ENCODE measurements at regions not wholly inside any gene's neighbourhood (a gene's known extent, or its start where the extent isn't known, plus 50 kb on each side); places are given as distances from the start of the nearest gene placed in this dataset.

DNA sequence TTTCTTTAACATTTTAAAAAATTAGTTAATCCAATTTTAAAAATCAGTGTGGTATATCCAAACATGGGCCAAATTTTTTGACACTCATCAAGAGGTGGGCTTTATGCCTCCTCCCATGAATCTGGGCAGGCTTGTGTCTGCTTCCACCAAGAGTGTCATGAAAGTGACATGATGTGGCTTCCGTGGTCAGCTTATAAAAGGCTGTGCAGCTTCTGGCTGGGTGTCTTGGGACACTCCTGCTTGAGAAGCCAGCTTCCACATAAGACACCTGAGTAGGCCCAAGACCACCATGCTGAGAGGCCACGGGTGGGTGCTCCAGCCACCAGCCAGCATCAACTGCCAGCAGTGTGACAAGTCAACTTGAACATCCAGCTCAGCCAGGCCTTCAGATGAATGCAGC lies 74.3 kb upstream of the RUNX3 start:
- WGBS = 55% methylated on average over 2 of the region's 2 CpGs
- H3K9me3 ChIP-seq (ENCODE audit: control insufficient read depth in 2 of 2, insufficient read depth in 1 of 2, low read length in 1 of 2) = peaks cover 0 to 10% of the 10 kb centered on the region in 2 donors
- H3K4me1 ChIP-seq (ENCODE audit: control insufficient read depth in 2 of 2, insufficient read depth in 2 of 2, low read length in 2 of 2) = peaks cover 12 to 68% of the 10 kb centered on the region in 2 donors
- no peaks in the 10 kb centered on the region for H3K36me3 ChIP-seq (ENCODE audit: control insufficient read depth in 2 of 2, insufficient read depth in 2 of 2, low read length in 1 of 2)
- H3K4me3 ChIP-seq (ENCODE audit: low read length in 2 of 2) = no peak overlapping the region
- H3K27ac ChIP-seq (ENCODE audit: low read depth in 1 of 2, low read length in 1 of 2) = no peak overlapping the region
- no peak for DNase-seq (ENCODE audit: low read depth in 6 of 9, low spot score in 9 of 9)
- H3K27me3 ChIP-seq (ENCODE audit: control insufficient read depth in 2 of 2, insufficient read depth in 1 of 2, low read length in 1 of 2) = peaks cover 0 to 5% of the 10 kb centered on the region in 2 donors

DNA sequence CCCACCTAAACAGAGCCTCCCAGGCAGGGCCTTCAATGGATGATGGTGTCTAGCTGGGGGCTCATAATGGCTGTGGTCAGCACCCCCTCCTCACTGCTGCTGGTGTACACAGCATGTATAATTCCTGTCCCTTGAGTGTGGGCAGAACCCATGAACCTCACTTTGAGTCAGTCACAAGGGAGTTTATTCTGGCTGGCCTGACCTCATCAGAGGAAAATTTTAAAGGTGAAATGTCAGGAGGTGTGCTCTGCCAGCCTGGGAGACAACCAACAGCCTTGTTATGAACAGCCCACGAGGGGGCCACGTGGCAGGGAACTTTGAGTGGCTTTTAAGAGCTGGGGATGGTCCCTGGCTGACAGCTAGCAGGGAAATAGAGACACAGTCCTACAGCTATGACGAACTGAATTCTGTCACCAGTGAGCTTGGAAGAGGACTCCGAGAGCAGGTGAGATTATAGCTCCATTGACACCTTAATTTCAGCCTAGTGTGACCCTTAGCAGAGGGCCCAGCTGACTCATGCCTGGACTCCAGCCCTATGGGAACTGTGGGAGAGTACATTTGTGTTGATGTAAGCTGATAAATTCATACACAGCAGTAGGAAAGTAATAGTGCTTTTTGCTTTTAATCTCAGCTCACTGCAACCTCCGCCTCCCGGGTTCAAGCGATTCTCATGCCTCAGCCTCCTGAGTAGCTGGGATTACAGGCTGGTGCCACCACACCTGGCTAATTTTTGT lies 73.5 kb upstream of the RUNX3 start:
- Histone ChIP-seq H3K27me3 (ENCODE audit: control insufficient read depth in 2 of 2, insufficient read depth in 1 of 2, low read length in 1 of 2) (peaks cover 0 to 5% of the 10 kb centered on the region in 2 donors), H3K4me1 (ENCODE audit: control insufficient read depth in 2 of 2, insufficient read depth in 2 of 2, low read length in 2 of 2) (peaks cover 17 to 68% of the 10 kb centered on the region in 2 donors), H3K9me3 (ENCODE audit: control insufficient read depth in 2 of 2, insufficient read depth in 1 of 2, low read length in 1 of 2) (peaks cover 0 to 10% of the 10 kb centered on the region in 2 donors), H3K4me3 (ENCODE audit: low read length in 2 of 2) (no peak overlapping the region), H3K27ac (ENCODE audit: low read depth in 1 of 2, low read length in 1 of 2) (no peak overlapping the region), H3K36me3 (ENCODE audit: control insufficient read depth in 2 of 2, insufficient read depth in 2 of 2, low read length in 1 of 2) (no peaks in the 10 kb centered on the region)
- no peak for DNase-seq (ENCODE audit: low read depth in 6 of 9, low spot score in 9 of 9)
- 97% methylated on average over 7 of the region's 7 CpGs for WGBS

DNA sequence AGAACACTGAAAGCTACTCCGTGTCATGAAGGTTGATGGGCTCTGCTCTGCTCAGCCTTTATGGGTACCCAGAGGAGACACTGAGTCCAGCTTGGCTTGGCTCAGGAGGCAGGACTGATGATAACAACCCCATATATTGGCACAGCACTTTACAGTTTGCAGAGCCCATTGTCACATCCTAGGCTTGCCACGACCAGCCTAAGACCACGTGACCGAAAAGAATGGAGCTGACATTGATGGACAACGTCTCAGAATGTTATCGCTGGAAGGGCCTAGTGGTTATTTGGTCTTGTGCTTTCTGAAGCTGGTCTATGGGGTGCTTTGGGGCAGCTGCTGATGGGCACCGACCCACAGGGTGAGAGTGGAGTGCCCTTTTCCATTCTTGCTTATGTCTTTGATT lies 72.9 kb upstream of the RUNX3 start:
- Histone ChIP-seq H3K4me3 (ENCODE audit: low read length in 2 of 2) (no peak overlapping the region), H3K4me1 (ENCODE audit: control insufficient read depth in 2 of 2, insufficient read depth in 2 of 2, low read length in 2 of 2) (peaks cover 22 to 68% of the 10 kb centered on the region in 2 donors), H3K9me3 (ENCODE audit: control insufficient read depth in 2 of 2, insufficient read depth in 1 of 2, low read length in 1 of 2) (peaks cover 0 to 10% of the 10 kb centered on the region in 2 donors), H3K27me3 (ENCODE audit: control insufficient read depth in 2 of 2, insufficient read depth in 1 of 2, low read length in 1 of 2) (peaks cover 0 to 5% of the 10 kb centered on the region in 2 donors), H3K27ac (ENCODE audit: low read depth in 1 of 2, low read length in 1 of 2) (no peak overlapping the region), H3K36me3 (ENCODE audit: control insufficient read depth in 2 of 2, insufficient read depth in 2 of 2, low read length in 1 of 2) (no peaks in the 10 kb centered on the region)
- WGBS = 98% methylated on average over 7 of the region's 7 CpGs
- no peak for DNase-seq (ENCODE audit: low read depth in 6 of 9, low spot score in 9 of 9)

DNA sequence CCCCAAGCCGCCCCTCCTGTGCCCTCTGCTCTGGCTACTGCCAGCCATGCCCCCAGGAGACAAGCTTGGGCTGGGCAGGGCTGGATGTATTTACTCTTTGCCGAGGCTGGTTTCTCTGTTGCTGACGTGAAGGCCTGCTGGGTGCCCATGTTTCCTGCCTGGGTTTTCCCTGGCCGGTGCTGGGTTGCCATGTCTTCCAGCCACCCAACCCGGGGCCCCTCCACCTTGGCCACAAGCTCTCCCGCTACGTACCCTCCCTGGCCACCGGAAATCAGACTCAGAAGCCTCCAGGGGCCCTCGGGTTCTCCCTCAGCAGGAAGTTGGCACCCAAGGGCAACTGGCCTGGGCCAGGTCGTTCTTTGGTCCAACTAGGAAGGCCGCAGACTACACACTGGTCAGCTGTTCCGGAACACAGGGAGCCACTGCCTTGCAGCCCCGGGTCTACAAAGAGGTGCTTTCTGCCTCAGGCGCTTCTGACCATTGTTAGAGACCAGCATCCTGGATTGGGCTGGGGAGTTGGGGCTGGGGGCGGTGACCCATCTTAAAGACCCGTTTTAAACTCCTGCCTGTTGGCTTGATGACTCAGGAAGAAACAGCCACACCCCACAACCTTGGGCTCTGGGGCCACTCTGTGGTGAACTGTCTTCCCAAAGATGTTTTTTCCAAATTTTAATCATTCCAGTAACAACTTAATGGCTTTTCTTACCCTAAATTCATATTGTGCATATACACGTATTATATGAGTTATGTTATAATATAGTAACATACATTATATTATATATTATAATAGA lies 71.2 kb upstream of the RUNX3 start:
- WGBS = 69% methylated on average over 17 of the region's 17 CpGs
- Histone ChIP-seq H3K36me3 (ENCODE audit: control insufficient read depth in 2 of 2, insufficient read depth in 2 of 2, low read length in 1 of 2) (no peaks in the 10 kb centered on the region), H3K9me3 (ENCODE audit: control insufficient read depth in 2 of 2, insufficient read depth in 1 of 2, low read length in 1 of 2) (peaks cover 0 to 10% of the 10 kb centered on the region in 2 donors), H3K27ac (ENCODE audit: low read depth in 1 of 2, low read length in 1 of 2) (no peak overlapping the region), H3K4me3 (ENCODE audit: low read length in 2 of 2) (no peak overlapping the region), H3K27me3 (ENCODE audit: control insufficient read depth in 2 of 2, insufficient read depth in 1 of 2, low read length in 1 of 2) (no peaks in the 10 kb centered on the region), H3K4me1 (ENCODE audit: control insufficient read depth in 2 of 2, insufficient read depth in 2 of 2, low read length in 2 of 2) (peaks cover 35 to 68% of the 10 kb centered on the region in 2 donors)
- no peak for DNase-seq (ENCODE audit: low read depth in 6 of 9, low spot score in 9 of 9)

DNA sequence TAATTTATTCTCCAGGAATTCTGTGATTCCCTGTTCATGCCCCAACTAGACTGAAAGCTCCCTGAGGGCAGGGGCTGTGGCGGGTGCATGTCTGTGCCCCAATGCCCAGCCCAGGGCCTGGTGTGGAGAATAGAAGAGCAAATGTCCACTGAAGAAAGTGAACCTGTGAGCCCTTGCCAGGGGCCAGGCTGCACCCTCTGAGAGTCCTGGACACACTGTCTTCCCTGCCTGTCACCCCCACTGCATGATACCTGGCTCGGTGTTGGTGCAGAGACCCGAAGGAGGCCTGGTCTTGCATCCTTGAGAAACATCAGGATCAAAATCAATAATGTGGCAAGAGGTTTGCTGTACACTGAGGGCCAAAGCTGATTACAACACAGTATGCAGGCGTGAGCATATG lies 69.8 kb upstream of the RUNX3 start:
- no peak for DNase-seq (ENCODE audit: low read depth in 6 of 9, low spot score in 9 of 9)
- Histone ChIP-seq H3K36me3 (ENCODE audit: control insufficient read depth in 2 of 2, insufficient read depth in 2 of 2, low read length in 1 of 2) (no peaks in the 10 kb centered on the region), H3K4me1 (ENCODE audit: control insufficient read depth in 2 of 2, insufficient read depth in 2 of 2, low read length in 2 of 2) (peaks cover 49 to 69% of the 10 kb centered on the region in 2 donors), H3K9me3 (ENCODE audit: control insufficient read depth in 2 of 2, insufficient read depth in 1 of 2, low read length in 1 of 2) (peaks cover 0 to 10% of the 10 kb centered on the region in 2 donors), H3K27me3 (ENCODE audit: control insufficient read depth in 2 of 2, insufficient read depth in 1 of 2, low read length in 1 of 2) (no peaks in the 10 kb centered on the region), H3K4me3 (ENCODE audit: low read length in 2 of 2) (no peak overlapping the region), H3K27ac (ENCODE audit: low read depth in 1 of 2, low read length in 1 of 2) (no peak overlapping the region)
- WGBS = 84% methylated on average over 4 of the region's 4 CpGs

DNA sequence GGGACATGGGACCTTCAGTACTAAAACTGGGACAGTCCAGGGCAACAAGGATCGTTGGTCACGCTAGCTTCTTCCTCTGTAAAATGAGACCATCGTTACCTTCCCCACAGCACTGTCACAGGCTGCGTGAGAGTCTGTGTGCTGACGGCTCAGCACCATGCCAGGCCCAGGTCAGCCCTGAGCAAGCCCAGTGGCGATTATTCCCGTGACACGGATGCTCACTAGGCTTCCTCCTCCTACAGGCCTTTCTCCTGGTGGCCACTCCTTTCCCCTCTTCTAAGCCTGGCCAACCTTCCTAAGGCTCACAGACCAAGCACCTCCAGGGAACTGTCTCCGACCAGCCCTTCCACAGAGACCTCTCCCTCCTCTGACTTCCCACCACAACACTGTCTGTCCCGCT lies 69.3 kb upstream of the RUNX3 start:
- H3K9me3 ChIP-seq (ENCODE audit: control insufficient read depth in 2 of 2, insufficient read depth in 1 of 2, low read length in 1 of 2) = peaks cover 0 to 10% of the 10 kb centered on the region in 2 donors
- H3K27ac ChIP-seq (ENCODE audit: low read depth in 1 of 2, low read length in 1 of 2) = no peak overlapping the region
- peaks cover 54 to 69% of the 10 kb centered on the region in 2 donors for H3K4me1 ChIP-seq (ENCODE audit: control insufficient read depth in 2 of 2, insufficient read depth in 2 of 2, low read length in 2 of 2)
- H3K27me3 ChIP-seq (ENCODE audit: control insufficient read depth in 2 of 2, insufficient read depth in 1 of 2, low read length in 1 of 2) = no peaks in the 10 kb centered on the region
- no peaks in the 10 kb centered on the region for H3K36me3 ChIP-seq (ENCODE audit: control insufficient read depth in 2 of 2, insufficient read depth in 2 of 2, low read length in 1 of 2)
- 91% methylated on average over 10 of the region's 10 CpGs for WGBS
- DNase-seq (ENCODE audit: low read depth in 6 of 9, low spot score in 9 of 9) = no peak
- H3K4me3 ChIP-seq (ENCODE audit: low read length in 2 of 2) = no peak overlapping the region

DNA sequence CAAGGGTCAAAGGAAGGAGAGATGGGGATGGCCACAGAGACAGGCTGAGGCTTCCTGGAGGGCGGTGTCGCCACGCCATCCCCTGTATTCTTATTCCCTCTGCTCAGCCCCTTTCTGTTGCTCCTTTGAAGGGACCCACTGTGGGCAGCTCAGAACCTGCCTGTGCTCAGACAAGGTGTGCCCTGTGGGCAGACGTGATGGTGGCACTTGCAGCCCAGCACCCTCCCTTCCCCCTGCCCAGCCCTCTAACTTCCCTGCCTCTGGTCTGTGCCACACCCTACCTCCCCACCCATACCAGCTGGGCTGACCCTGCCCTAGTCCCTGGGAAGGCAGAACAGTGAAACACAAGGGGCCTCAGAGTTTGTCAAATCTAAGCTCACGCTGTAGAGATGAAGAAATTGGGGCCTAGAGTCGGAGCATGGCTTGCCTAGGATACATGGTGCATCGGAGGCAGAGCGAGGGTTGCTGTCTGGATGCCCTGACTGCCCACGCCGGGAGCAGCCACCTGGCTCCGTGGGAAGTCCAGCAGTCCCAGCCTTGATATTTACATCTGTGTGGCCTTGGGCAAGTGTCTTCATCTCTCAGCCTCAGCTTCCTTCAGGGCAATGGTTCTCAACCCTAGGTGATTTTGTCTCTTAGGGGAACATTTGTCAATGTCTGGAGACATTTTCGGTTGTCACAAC lies 68.6 kb upstream of the RUNX3 start:
- H3K9me3 ChIP-seq (ENCODE audit: control insufficient read depth in 2 of 2, insufficient read depth in 1 of 2, low read length in 1 of 2) = peaks cover 0 to 10% of the 10 kb centered on the region in 2 donors
- no peaks in the 10 kb centered on the region for H3K36me3 ChIP-seq (ENCODE audit: control insufficient read depth in 2 of 2, insufficient read depth in 2 of 2, low read length in 1 of 2)
- H3K27me3 ChIP-seq (ENCODE audit: control insufficient read depth in 2 of 2, insufficient read depth in 1 of 2, low read length in 1 of 2) = no peaks in the 10 kb centered on the region
- WGBS = 92% methylated on average over 12 of the region's 12 CpGs
- H3K4me3 ChIP-seq (ENCODE audit: low read length in 2 of 2) = no peak overlapping the region
- DNase-seq (ENCODE audit: low read depth in 6 of 9, low spot score in 9 of 9) = no peak
- peak overlapping the region in 1 of 2 donors; percentile 56 for H3K27ac ChIP-seq (ENCODE audit: low read depth in 1 of 2, low read length in 1 of 2)
- H3K4me1 ChIP-seq (ENCODE audit: control insufficient read depth in 2 of 2, insufficient read depth in 2 of 2, low read length in 2 of 2) = peaks cover 56 to 75% of the 10 kb centered on the region in 2 donors

DNA sequence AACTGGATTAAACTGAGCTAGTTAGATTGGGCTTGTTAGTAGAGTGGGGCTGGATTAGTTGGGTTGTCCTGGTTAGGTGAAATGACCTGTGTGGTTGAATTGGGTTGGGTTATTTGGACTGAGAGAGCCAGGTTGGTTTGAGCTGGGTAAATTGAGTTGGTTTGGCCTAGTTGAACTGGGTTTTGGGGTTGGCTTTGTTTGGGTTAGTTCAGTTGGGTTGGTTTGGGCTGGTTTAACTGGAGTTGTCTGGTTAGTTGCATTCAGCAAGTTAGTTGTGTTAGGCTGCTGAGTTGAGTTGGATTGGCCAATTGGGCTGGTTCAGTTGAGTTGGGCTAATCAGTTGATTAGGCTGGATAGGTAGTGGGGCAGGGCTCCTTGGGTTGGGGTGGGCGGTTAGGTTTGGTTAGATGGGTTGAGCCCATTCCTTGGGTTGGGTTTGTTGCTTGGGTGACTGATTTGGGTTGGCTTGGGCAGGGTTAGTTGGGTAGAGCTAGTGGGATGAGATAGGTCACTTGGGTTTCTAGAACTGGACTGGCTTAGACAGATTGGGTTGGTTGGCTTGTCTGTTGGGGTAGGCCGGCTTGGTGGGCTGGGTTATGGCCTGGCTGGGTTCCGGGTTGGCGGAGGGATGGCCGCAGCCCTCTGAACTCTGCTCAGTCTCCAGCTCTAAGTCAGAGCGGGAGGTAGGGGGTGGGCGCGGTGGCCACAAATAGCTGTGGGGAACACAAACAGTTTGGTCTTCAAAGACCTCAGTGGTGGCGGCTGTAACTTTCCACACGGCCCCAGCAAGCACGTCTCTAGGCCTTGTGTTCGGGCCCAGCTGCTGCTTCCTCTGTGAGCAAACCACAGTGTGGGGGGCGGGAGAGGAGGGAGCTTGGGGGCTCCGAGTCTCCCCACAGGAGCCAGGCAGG lies 67.2 kb upstream of the RUNX3 start:
- Histone ChIP-seq H3K9me3 (ENCODE audit: control insufficient read depth in 2 of 2, insufficient read depth in 1 of 2, low read length in 1 of 2) (no peaks in the 10 kb centered on the region), H3K4me1 (ENCODE audit: control insufficient read depth in 2 of 2, insufficient read depth in 2 of 2, low read length in 2 of 2) (peaks cover 66 to 88% of the 10 kb centered on the region in 2 donors), H3K36me3 (ENCODE audit: control insufficient read depth in 2 of 2, insufficient read depth in 2 of 2, low read length in 1 of 2) (no peaks in the 10 kb centered on the region), H3K4me3 (ENCODE audit: low read length in 2 of 2) (no peak overlapping the region), H3K27ac (ENCODE audit: low read depth in 1 of 2, low read length in 1 of 2) (peak overlapping the region; percentile 80 to 90), H3K27me3 (ENCODE audit: control insufficient read depth in 2 of 2, insufficient read depth in 1 of 2, low read length in 1 of 2) (no peaks in the 10 kb centered on the region)
- WGBS = 5% methylated on average over 14 of the region's 14 CpGs
- DNase-seq (ENCODE audit: low read depth in 6 of 9, low spot score in 9 of 9) = peak in 8 of 9 donors; percentile 56 to 93 (median 82)
